ENCODE measurements at regions not wholly inside any gene's neighbourhood (a gene's known extent, or its start where the extent isn't known, plus 50 kb on each side); places are given as distances from the start of the nearest gene placed in this dataset.

GRCh38 chr10:78267598-78267997 lies 233.9 kb downstream of the RPS24 start:
- H3K27ac ChIP-seq, result no peak overlapping the region

GRCh38 chr10:78269060-78269459 lies 235.4 kb downstream of the RPS24 start:
- TF ChIP-seq CTCF (IDR thresholded peaks at IDR 0.05), result no peak
- H3K27me3 ChIP-seq, result no peaks in the 10 kb centered on the region
- H3K27ac ChIP-seq, result no peak overlapping the region
- no peaks in the 10 kb centered on the region for H3K9me3 ChIP-seq
- H3K4me3 ChIP-seq, result no peak overlapping the region
- intact Hi-C loops (cut with DNase I), result no loop called here
- H3K4me1 ChIP-seq, result no peaks in the 10 kb centered on the region
- H3K36me3 ChIP-seq, result no peaks in the 10 kb centered on the region
- DNase-seq (no peak), ATAC-seq (no peak)

More at GRCh38 chr10:78267598-78267997, 233.9 kb downstream of the RPS24 start:
- ATAC-seq, result no peak
- H3K4me1 ChIP-seq, result no peaks in the 10 kb centered on the region
- no peak for TF ChIP-seq CTCF (IDR thresholded peaks at IDR 0.05)
- intact Hi-C loops (cut with DNase I), result no loop called here
- no peak for DNase-seq
- no peak overlapping the region for H3K4me3 ChIP-seq
- H3K9me3 ChIP-seq, result no peaks in the 10 kb centered on the region
- no peaks in the 10 kb centered on the region for H3K36me3 ChIP-seq
- no peaks in the 10 kb centered on the region for H3K27me3 ChIP-seq

- intact Hi-C loops (cut with DNase I), result no loop called here
- Histone ChIP-seq H3K36me3 (no peaks in the 10 kb centered on the region), H3K4me3 (no peak overlapping the region), H3K27me3 (no peaks in the 10 kb centered on the region), H3K9me3 (no peaks in the 10 kb centered on the region), H3K27ac (no peak overlapping the region), H3K4me1 (no peaks in the 10 kb centered on the region)
- no peak for TF ChIP-seq CTCF (IDR thresholded peaks at IDR 0.05)
- DNase-seq (no peak), ATAC-seq (no peak)
These were observed 238.7 kb downstream of the RPS24 start for GRCh38 chr10:78272329-78272728.

- H3K27me3 ChIP-seq, result no peaks in the 10 kb centered on the region
- no peaks in the 10 kb centered on the region for H3K9me3 ChIP-seq
- ATAC-seq (no peak), DNase-seq (no peak)
- no peak overlapping the region for H3K27ac ChIP-seq
- no peak overlapping the region for H3K4me3 ChIP-seq
- intact Hi-C loops (cut with DNase I), result no loop called here
- H3K4me1 ChIP-seq, result no peaks in the 10 kb centered on the region
- no peaks in the 10 kb centered on the region for H3K36me3 ChIP-seq
- no peak for TF ChIP-seq CTCF (IDR thresholded peaks at IDR 0.05)
These were observed 240.8 kb downstream of the RPS24 start for GRCh38 chr10:78274491-78274890.

- Histone ChIP-seq H3K4me3 (no peak overlapping the region), H3K9me3 (no peaks in the 10 kb centered on the region), H3K27me3 (no peaks in the 10 kb centered on the region), H3K4me1 (no peaks in the 10 kb centered on the region), H3K27ac (no peak overlapping the region), H3K36me3 (no peaks in the 10 kb centered on the region)
- no peak for DNase-seq
- TF ChIP-seq CTCF (IDR thresholded peaks at IDR 0.05), result no peak
- intact Hi-C loops (cut with DNase I), result no loop called here
- ATAC-seq, result no peak
These were observed 242.5 kb downstream of the RPS24 start for GRCh38 chr10:78276139-78276538.

All from left lung (tissue), 4 donors.